ENCODE measurements at regions not wholly inside any gene's neighbourhood (a gene's known extent, or its start where the extent isn't known, plus 50 kb on each side); places are given as distances from the start of the nearest gene placed in this dataset.
A peak's percentile ranks its signal among the peaks of the same experiment; 100 is the strongest.

GRCh38 chr2:205909184-205909572, 176.8 kb downstream of the INO80D start:
- no TSS peak for BruUV-seq (replicated peaks)
- Histone ChIP-seq H3K27ac (ENCODE audit: extremely low read length, insufficient read depth, low read length) (no peak overlapping the region), H3K27me3 (ENCODE audit: control insufficient read depth in 1 of 2, insufficient read depth in 2 of 2, low read length in 2 of 2) (peaks cover 1 to 45% of the 10 kb centered on the region in 2 experiments; a peak in 4 of 5 replicates), H3K4me3 (replicated peaks in 1 of 3; ENCODE audit: insufficient read depth in 1 of 3, low read depth in 2 of 3, low read length in 3 of 3) (no peak overlapping the region), H2AFZ (ENCODE audit: low read length) (no peak overlapping the region), H3K79me2 (ENCODE audit: insufficient read depth, low read length) (no peaks in the 10 kb centered on the region), H3K4me2 (ENCODE audit: low read depth, low read length) (no peak overlapping the region), H3K9ac (ENCODE audit: insufficient read depth, low read depth, low read length) (no peak overlapping the region), H3K36me3 (replicated peaks in 1 of 2; ENCODE audit: control insufficient read depth in 1 of 2, insufficient read depth in 2 of 2, low read length in 2 of 2) (no peaks in the 10 kb centered on the region), H4K20me1 (ENCODE audit: insufficient read depth, low read length) (no peaks in the 10 kb centered on the region), H3K4me1 (ENCODE audit: insufficient read depth, low read length) (no peaks in the 10 kb centered on the region), H3K9me3 (ENCODE audit: low read length) (no peaks in the 10 kb centered on the region)
- FAIRE-seq (no peak), ATAC-seq (no peak), DNase-seq (ENCODE audit: low spot score) (no peak)
- WGBS (ENCODE audit: low lambda C conversion rate): 34% methylated on average over 6 of the region's 6 CpGs
- TF ChIP-seq ZNF543 (CRISPR knock-in tag; IDR thresholded peaks at IDR 0.05) (no peak), MAFK (conservative IDR thresholded peaks at IDR 0.05 in 1 of 2, IDR thresholded peaks at IDR 0.05 in 1 of 2; ENCODE audit: low read length in 2 of 2) (peak in 1 of 2 experiments; percentile 34; a peak in 1 of 4 replicates)
- intact Hi-C loops (cut with micrococcal nuclease; ENCODE audit: unreplicated experiment): no loop called here
- in situ Hi-C loops (cut with HindIII; ENCODE audit: extremely low pct_ligation_motif_present, low pct_unique_long_range_greater_than_20kb): no loop called here
- POLR2A ChIA-PET: no interaction called here
- CTCF ChIA-PET (ENCODE audit: low intra/inter-chr PET ratio, low total read pairs): no interaction called here

- TF ChIP-seq HOXD1 (CRISPR knock-in tag; IDR thresholded peaks at IDR 0.05): no peak
- no peak for TF ChIP-seq HINFP (CRISPR knock-in tag; IDR thresholded peaks at IDR 0.05; ENCODE audit: low read depth)
- no peak for TF ChIP-seq ZNF574 (CRISPR knock-in tag; IDR thresholded peaks at IDR 0.05)
- no peak for TF ChIP-seq SIN3A (IDR thresholded peaks at IDR 0.05; ENCODE audit: borderline replicate concordance, low read depth, low read length)
- TF ChIP-seq TBX2 (CRISPR knock-in tag; IDR thresholded peaks at IDR 0.05; ENCODE audit: borderline replicate concordance): no peak
- TF ChIP-seq GTF3A (CRISPR knock-in tag; conservative IDR thresholded peaks at IDR 0.05): no peak
- ChIA-PET POLR2A (no interaction called here), CTCF (ENCODE audit: low intra/inter-chr PET ratio, low total read pairs) (no interaction called here)
- FAIRE-seq (no peak), DNase-seq (ENCODE audit: low spot score) (no peak), ATAC-seq (no peak)
- WGBS (ENCODE audit: low lambda C conversion rate): 49% methylated on average over 16 of the region's 16 CpGs
- Histone ChIP-seq H3K27ac (ENCODE audit: extremely low read length, insufficient read depth, low read length) (no peak overlapping the region), H4K20me1 (ENCODE audit: insufficient read depth, low read length) (no peaks in the 10 kb centered on the region), H3K9me3 (ENCODE audit: low read length) (no peaks in the 10 kb centered on the region), H2AFZ (ENCODE audit: low read length) (no peak overlapping the region), H3K4me2 (ENCODE audit: low read depth, low read length) (no peak overlapping the region), H3K27me3 (ENCODE audit: control insufficient read depth in 1 of 2, insufficient read depth in 2 of 2, low read length in 2 of 2) (peaks cover 1 to 47% of the 10 kb centered on the region in 2 experiments; a peak in 4 of 5 replicates), H3K79me2 (ENCODE audit: insufficient read depth, low read length) (no peaks in the 10 kb centered on the region), H3K4me1 (ENCODE audit: insufficient read depth, low read length) (peaks cover 3% of the 10 kb centered on the region), H3K4me3 (replicated peaks in 1 of 3; ENCODE audit: insufficient read depth in 1 of 3, low read depth in 2 of 3, low read length in 3 of 3) (no peak overlapping the region), H3K36me3 (replicated peaks in 1 of 2; ENCODE audit: control insufficient read depth in 1 of 2, insufficient read depth in 2 of 2, low read length in 2 of 2) (no peaks in the 10 kb centered on the region), H3K9ac (ENCODE audit: insufficient read depth, low read depth, low read length) (no peak overlapping the region)
- no TSS peak for BruUV-seq (replicated peaks)
- intact Hi-C loops (cut with micrococcal nuclease; ENCODE audit: unreplicated experiment): no loop called here
- in situ Hi-C loops (cut with HindIII; ENCODE audit: extremely low pct_ligation_motif_present, low pct_unique_long_range_greater_than_20kb): no loop called here
These were observed 177.5 kb downstream of the INO80D start for GRCh38 chr2:205908212-205909183.

Data from HepG2 (cell line).